Peyer's patch (tissue), 4 donors: ENCODE measurements at regions not wholly inside any gene's neighbourhood (a gene's known extent, or its start where the extent isn't known, plus 50 kb on each side); places are given as distances from the start of the nearest gene placed in this dataset.

Experiments used
- DNase-seq, 3 donors: peaks; one replicate each; pipeline ENCODE4 v3.0.0-alpha.2; 2017 to 2019
- H3K27ac ChIP-seq, 4 donors: fragments of 200-600 bp; sonication (generic); one replicate each; pipeline ENCODE4 v1.5.1; 2016 to 2019
- H3K27me3 ChIP-seq, 2 donors: fragments of 200-600 bp; sonication (generic); one replicate each; pipeline ENCODE4 v1.5.1; 2019
- H3K36me3 ChIP-seq, 3 donors: fragments of 200-600 bp; sonication (generic); one replicate each; pipeline ENCODE4 v1.5.1; 2016 to 2019
- H3K4me1 ChIP-seq, 4 donors: fragments of 200-600 bp; sonication (generic); one replicate each; pipeline ENCODE4 v1.5.1; 2016 to 2019
- H3K4me3 ChIP-seq, 4 donors: fragments of 200-600 bp; sonication (generic); 1 replicate in 3 of 4; 2 replicates in 1 of 4; pipeline ENCODE4 v1.5.1; 2016 to 2019; ENCODE audit warnings: mild to moderate bottlenecking in 1 of 4
- H3K9me3 ChIP-seq, 4 donors: fragments of 200-600 bp; sonication (generic); one replicate each; pipeline ENCODE4 v1.5.1; 2016 to 2019; ENCODE audit warnings: mild to moderate bottlenecking in 1 of 4
- CTCF ChIP-seq, 6 experiments: fragments of 450-650 bp in 4 of 6; fragments of 200-600 bp in 2 of 6; sonication (generic) in 1 of 6; IDR thresholded peaks; one replicate each; pipeline ENCODE4 v1.5.1; 2017 to 2019; ENCODE audit warnings: antibody characterized with exemption in 6 of 6, mild to moderate bottlenecking in 3 of 6, moderate library complexity in 1 of 6
- POLR2A ChIP-seq, 2 donors: fragments of 450-650 bp; IDR thresholded peaks; one replicate each; pipeline ENCODE4 v1.5.1; 2017; ENCODE audit warnings: antibody characterized with exemption in 2 of 2, mild to moderate bottlenecking in 2 of 2, moderate library complexity in 2 of 2

- Histone ChIP-seq H3K36me3 (no peaks in the 10 kb centered on the region), H3K27ac (no peak overlapping the region), H3K4me3 (no peak overlapping the region), H3K4me1 (no peaks in the 10 kb centered on the region), H3K9me3 (no peaks in the 10 kb centered on the region), H3K27me3 (no peaks in the 10 kb centered on the region)
- DNase-seq, result no peak
- TF ChIP-seq CTCF (IDR thresholded peaks at IDR 0.05) (no peak), POLR2A (IDR thresholded peaks at IDR 0.05) (no peak)
Measured at GRCh38 chr2:226434702-226435101, 364.9 kb downstream of the IRS1 start.

DNA sequence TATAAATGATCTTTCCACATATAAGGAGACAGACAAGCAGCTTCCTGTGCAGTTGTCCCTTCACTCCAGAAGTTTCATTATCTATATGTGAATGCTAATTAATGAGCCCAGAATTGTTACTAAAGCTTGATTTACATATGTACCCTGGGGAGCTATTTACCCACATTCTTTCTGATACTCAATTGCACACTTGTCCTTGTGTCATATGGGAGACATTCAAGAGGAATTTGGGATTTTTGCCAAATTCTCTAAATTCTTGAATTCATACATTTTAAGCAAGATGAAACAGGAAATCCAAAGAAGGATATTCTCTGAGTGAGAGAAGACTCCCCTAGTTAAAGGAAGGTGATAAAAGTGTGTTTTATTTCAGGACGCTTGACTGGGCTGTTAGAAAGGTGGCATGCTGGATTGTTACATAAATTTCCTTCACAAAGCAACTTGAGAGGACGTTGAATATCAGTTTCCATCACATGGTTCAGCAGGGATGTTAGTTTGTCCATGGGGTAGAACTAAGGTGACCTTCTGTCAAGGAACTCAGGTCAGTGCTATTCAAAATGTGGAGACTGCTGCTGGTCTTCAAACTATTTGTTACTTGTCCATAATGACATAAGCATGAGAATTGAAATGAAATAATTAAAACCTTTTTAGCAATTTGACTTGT, 368.2 kb downstream of the IRS1 start:
- Histone ChIP-seq H3K4me3 (no peak overlapping the region), H3K27me3 (no peaks in the 10 kb centered on the region), H3K27ac (no peak overlapping the region), H3K36me3 (no peaks in the 10 kb centered on the region), H3K4me1 (no peaks in the 10 kb centered on the region), H3K9me3 (no peaks in the 10 kb centered on the region)
- TF ChIP-seq POLR2A (IDR thresholded peaks at IDR 0.05) (no peak), CTCF (IDR thresholded peaks at IDR 0.05) (no peak)
- no peak for DNase-seq

DNA sequence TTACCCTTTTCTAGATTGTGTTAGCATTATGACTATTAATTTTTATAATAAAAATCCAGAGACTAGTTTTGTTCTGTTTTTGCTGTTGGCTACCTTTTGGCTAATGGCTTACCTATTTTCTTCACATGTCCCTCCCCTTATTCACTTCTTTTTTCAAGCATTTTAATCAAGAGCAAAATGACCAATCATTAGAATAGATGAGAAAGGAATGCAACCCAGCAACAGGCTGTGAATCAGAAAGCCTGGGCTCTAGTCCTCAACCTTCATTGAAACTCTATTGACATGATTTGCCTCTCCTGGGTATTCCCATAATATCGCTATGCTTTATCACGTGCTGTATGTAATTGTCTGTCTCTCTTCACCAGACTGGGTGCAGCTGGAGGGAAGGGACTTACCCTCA, 370.1 kb downstream of the IRS1 start:
- DNase-seq, result no peak
- H3K27ac ChIP-seq, result no peak overlapping the region

DNA sequence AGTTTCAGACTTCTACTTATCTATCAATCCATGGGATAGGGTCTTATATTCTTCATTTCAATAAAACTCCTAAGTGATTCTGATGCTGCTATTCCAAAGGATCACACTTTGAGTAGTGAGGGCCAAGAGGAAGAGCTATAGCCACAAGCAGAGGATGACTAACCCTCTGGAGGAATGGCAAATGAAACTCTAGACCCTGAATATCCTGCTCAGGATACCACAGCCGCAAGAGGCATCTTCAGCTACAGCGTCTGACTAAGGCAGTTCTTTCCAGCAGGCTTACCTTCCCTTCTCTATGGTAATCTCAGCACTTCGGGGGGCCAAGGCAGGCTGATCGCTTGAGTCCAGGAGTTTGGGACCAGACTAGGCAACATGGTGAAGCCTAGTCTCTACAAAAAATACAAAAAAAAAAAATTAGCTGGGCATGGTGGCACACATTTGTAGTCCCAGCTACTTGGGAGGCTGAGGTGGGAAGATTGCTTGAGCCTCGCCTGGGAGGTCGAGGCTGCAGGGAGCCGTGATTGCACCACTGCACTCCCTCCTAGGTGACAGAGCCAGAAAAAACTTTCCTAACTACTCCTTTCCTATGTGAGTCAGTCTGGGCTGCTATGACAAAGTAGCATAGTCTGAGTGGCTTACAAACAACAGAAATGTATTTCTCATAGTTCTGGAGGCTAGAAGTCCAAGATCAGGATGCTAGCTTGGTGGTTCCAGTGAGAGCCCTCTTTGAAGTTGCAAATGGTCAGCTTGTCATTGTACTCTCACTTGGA, 371.9 kb downstream of the IRS1 start:
- no peaks in the 10 kb centered on the region for H3K27me3 ChIP-seq
- H3K4me1 ChIP-seq, result no peaks in the 10 kb centered on the region
- no peak overlapping the region for H3K27ac ChIP-seq
- no peak overlapping the region for H3K4me3 ChIP-seq
- H3K36me3 ChIP-seq, result no peaks in the 10 kb centered on the region
- TF ChIP-seq POLR2A (IDR thresholded peaks at IDR 0.05), result no peak
- no peak for TF ChIP-seq CTCF (IDR thresholded peaks at IDR 0.05)
- no peak for DNase-seq
- H3K9me3 ChIP-seq, result no peaks in the 10 kb centered on the region

More for the DNA sequence above, 370.1 kb downstream of the IRS1 start:
- Histone ChIP-seq H3K4me1 (no peaks in the 10 kb centered on the region), H3K9me3 (no peaks in the 10 kb centered on the region), H3K27me3 (no peaks in the 10 kb centered on the region), H3K36me3 (no peaks in the 10 kb centered on the region), H3K4me3 (no peak overlapping the region)
- TF ChIP-seq POLR2A (IDR thresholded peaks at IDR 0.05), result no peak
- no peak for TF ChIP-seq CTCF (IDR thresholded peaks at IDR 0.05)

DNA sequence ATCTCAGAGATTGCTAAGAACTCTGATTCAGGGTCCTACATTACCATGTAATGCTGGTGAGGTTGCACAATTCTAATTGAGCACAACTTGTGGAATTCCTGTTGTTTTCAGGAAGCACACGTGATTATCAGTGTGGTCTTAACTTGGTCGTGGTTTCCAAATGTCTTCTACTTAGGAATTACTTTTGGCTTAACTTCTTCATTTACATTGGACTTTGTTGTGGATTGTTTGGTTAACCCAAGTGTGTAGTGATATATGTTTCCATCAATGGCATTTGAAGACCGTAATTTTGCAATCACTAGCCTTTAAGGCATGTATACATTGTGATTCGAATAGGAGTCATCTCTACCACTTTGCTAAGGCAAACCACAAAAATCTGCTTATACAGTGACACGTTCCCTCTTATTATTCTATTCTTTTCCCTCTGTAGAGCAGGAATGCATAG, 373.3 kb downstream of the IRS1 start:
- no peak for TF ChIP-seq CTCF (IDR thresholded peaks at IDR 0.05)
- no peak for TF ChIP-seq POLR2A (IDR thresholded peaks at IDR 0.05)
- H3K36me3 ChIP-seq, result no peaks in the 10 kb centered on the region
- H3K27ac ChIP-seq, result no peak overlapping the region
- H3K4me1 ChIP-seq, result no peaks in the 10 kb centered on the region
- H3K4me3 ChIP-seq, result no peak overlapping the region
- no peaks in the 10 kb centered on the region for H3K27me3 ChIP-seq
- no peaks in the 10 kb centered on the region for H3K9me3 ChIP-seq
- no peak for DNase-seq
